DND-41 (cell line): ENCODE measurements at regions not wholly inside any gene's neighbourhood (a gene's known extent, or its start where the extent isn't known, plus 50 kb on each side); places are given as distances from the start of the nearest gene placed in this dataset.

ENCODE experiments used
- ATAC-seq: fragments of 200-7000 bp; cut with Tn5 transposase; 3 replicates; pipeline ENCODE4 v1.9.1; 2021; ENCODE audit warnings: low read depth; ENCODE audit not compliant: insufficient read depth
- DNase-seq: peaks from one replicate; pipeline ENCODE4 v3.0.0-alpha.2; 2020
- H2AFZ ChIP-seq: 2 replicates; pipeline ENCODE4 v1.6.0; 2012; ENCODE audit warnings: low read depth, low read length
- H3K27ac ChIP-seq: 2 replicates; pipeline ENCODE4 v1.5.1; 2012; ENCODE audit warnings: low read length, inconsistent platforms
- H3K27me3 ChIP-seq: fragments of 200-600 bp; sonication (generic); 2 replicates; pipeline ENCODE4 v1.6.0; 2012; ENCODE audit warnings: low read length, mild to moderate bottlenecking, inconsistent platforms; ENCODE audit not compliant: insufficient read depth, poor library complexity
- H3K36me3 ChIP-seq: 2 replicates; pipeline ENCODE4 v1.5.1; 2012; ENCODE audit warnings: low read length, inconsistent platforms; ENCODE audit not compliant: insufficient read depth
- H3K4me1 ChIP-seq: 2 replicates; pipeline ENCODE4 v1.5.1; 2012; ENCODE audit warnings: mild to moderate bottlenecking, low read length; ENCODE audit not compliant: insufficient read depth
- H3K4me2 ChIP-seq: 2 replicates; pipeline ENCODE4 v1.6.0; 2012; ENCODE audit warnings: mild to moderate bottlenecking, moderate library complexity, low read length, inconsistent platforms; ENCODE audit not compliant: insufficient read depth
- H3K4me3 ChIP-seq, 2 experiments: fragments of 200-600 bp in 1 of 2; shearing (Covaris generic) in 1 of 2; 2 replicates each; pipeline ENCODE4 v1.5.1; 2012 to 2016; ENCODE audit warnings: inconsistent platforms in 2 of 2, low read length in 2 of 2, mild to moderate bottlenecking in 2 of 2, low read depth in 1 of 2, moderate library complexity in 1 of 2
- H3K79me2 ChIP-seq: 2 replicates; pipeline ENCODE4 v1.6.0; 2012; ENCODE audit warnings: low read length, inconsistent platforms; ENCODE audit not compliant: insufficient read depth
- H3K9ac ChIP-seq: 2 replicates; pipeline ENCODE4 v1.6.0; 2012; ENCODE audit warnings: low read depth, mild to moderate bottlenecking, inconsistent platforms, low read length, moderate library complexity
- H3K9me3 ChIP-seq: 2 replicates; pipeline ENCODE4 v1.5.1; 2012; ENCODE audit warnings: low read length, moderate library complexity, mild to moderate bottlenecking, inconsistent platforms; ENCODE audit not compliant: insufficient read depth, severe bottlenecking
- H4K20me1 ChIP-seq: 2 replicates; pipeline ENCODE4 v1.6.0; 2012; ENCODE audit warnings: low read length; ENCODE audit not compliant: insufficient read depth
- EZH2 ChIP-seq: IDR thresholded peaks from 3 replicates; pipeline ENCODE4 v1.6.1; 2012; ENCODE audit warnings: borderline replicate concordance, low read depth, mild to moderate bottlenecking, moderate library complexity, low read length, inconsistent platforms; ENCODE audit not compliant: severe bottlenecking
- TF ChIP-seq, protein P1 (sequence below): IDR thresholded peaks from 2 replicates; pipeline ENCODE4 v1.5.1; 2012; ENCODE audit warnings: borderline replicate concordance, low read length, moderate library complexity, mild to moderate bottlenecking; ENCODE audit not compliant: poor library complexity, severe bottlenecking; ENCODE audit errors: extremely low read depth

GRCh38 chr2:88843651-88844050 is 152.2 kb downstream of the RPIA start:
- Histone ChIP-seq H4K20me1 (no peaks in the 10 kb centered on the region), H3K9me3 (no peaks in the 10 kb centered on the region), H3K27me3 (no peaks in the 10 kb centered on the region), H3K36me3 (no peaks in the 10 kb centered on the region), H3K4me2 (no peak overlapping the region), H2AFZ (no peak overlapping the region), H3K27ac (no peak overlapping the region), H3K4me3 (no peak overlapping the region), H3K9ac (no peak overlapping the region), H3K79me2 (no peaks in the 10 kb centered on the region), H3K4me1 (no peaks in the 10 kb centered on the region)
- no peak for DNase-seq
- no peak for ATAC-seq
- TF ChIP-seq, protein P1, sequence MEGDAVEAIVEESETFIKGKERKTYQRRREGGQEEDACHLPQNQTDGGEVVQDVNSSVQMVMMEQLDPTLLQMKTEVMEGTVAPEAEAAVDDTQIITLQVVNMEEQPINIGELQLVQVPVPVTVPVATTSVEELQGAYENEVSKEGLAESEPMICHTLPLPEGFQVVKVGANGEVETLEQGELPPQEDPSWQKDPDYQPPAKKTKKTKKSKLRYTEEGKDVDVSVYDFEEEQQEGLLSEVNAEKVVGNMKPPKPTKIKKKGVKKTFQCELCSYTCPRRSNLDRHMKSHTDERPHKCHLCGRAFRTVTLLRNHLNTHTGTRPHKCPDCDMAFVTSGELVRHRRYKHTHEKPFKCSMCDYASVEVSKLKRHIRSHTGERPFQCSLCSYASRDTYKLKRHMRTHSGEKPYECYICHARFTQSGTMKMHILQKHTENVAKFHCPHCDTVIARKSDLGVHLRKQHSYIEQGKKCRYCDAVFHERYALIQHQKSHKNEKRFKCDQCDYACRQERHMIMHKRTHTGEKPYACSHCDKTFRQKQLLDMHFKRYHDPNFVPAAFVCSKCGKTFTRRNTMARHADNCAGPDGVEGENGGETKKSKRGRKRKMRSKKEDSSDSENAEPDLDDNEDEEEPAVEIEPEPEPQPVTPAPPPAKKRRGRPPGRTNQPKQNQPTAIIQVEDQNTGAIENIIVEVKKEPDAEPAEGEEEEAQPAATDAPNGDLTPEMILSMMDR = no peak

GRCh38 chr2:88844960-88845359 is 153.5 kb downstream of the RPIA start:
- H3K9me3 ChIP-seq = no peaks in the 10 kb centered on the region
- H4K20me1 ChIP-seq = no peaks in the 10 kb centered on the region
- no peaks in the 10 kb centered on the region for H3K4me1 ChIP-seq
- DNase-seq (no peak), ATAC-seq (no peak)
- H2AFZ ChIP-seq = no peak overlapping the region
- H3K27ac ChIP-seq = no peak overlapping the region
- no peak overlapping the region for H3K9ac ChIP-seq
- no peaks in the 10 kb centered on the region for H3K27me3 ChIP-seq
- no peak overlapping the region for H3K4me2 ChIP-seq
- H3K79me2 ChIP-seq = no peaks in the 10 kb centered on the region
- H3K4me3 ChIP-seq = no peak overlapping the region
- H3K36me3 ChIP-seq = no peaks in the 10 kb centered on the region
- TF ChIP-seq, protein P1 = no peak

- Histone ChIP-seq H4K20me1 (no peaks in the 10 kb centered on the region), H3K4me2 (no peak overlapping the region), H3K9ac (no peak overlapping the region), H3K4me3 (no peak overlapping the region), H3K27ac (no peak overlapping the region), H3K36me3 (no peaks in the 10 kb centered on the region), H3K79me2 (no peaks in the 10 kb centered on the region), H3K27me3 (no peaks in the 10 kb centered on the region), H2AFZ (no peak overlapping the region), H3K4me1 (no peaks in the 10 kb centered on the region), H3K9me3 (no peaks in the 10 kb centered on the region)
- DNase-seq = no peak
- no peak for ATAC-seq
- TF ChIP-seq, protein P1 = no peak
- TF ChIP-seq EZH2 = no peak
These were observed 154.5 kb downstream of the RPIA start for GRCh38 chr2:88845772-88846661.
